Panc1 (cell line): ENCODE measurements at regions not wholly inside any gene's neighbourhood (a gene's known extent, or its start where the extent isn't known, plus 50 kb on each side); places are given as distances from the start of the nearest gene placed in this dataset.
"Not testable (repeated sequence)": the region's sequence is repeated elsewhere in the genome, so short reads cannot be mapped to it uniquely, and the experiment has no call there.

Source experiments
- ATAC-seq: fragments of 200-7000 bp; cut with Tn5 transposase; 2 replicates; pipeline ENCODE4 v1.9.1; 2020; ENCODE audit warnings: mild to moderate bottlenecking, moderate library complexity
- BruUV-seq: library from RNA; stranded (reverse); fragments of 400-500 nt; replicated peaks from 2 replicates; lab custom pipeline; 2021; lab: Mats Ljungman, UMichigan
- CTCF ChIA-PET: fragments of 300-600 bp; sonication (Branson Sonifier 250); formaldehyde crosslinking; loops from one replicate; lab custom pipeline; 2022; ENCODE audit warnings: antibody characterized with exemption; lab: Charles Lee
- POLR2A ChIA-PET: fragments of 300-600 bp; sonication (Branson Sonifier 250); formaldehyde crosslinking; loops from one replicate; lab custom pipeline; 2022; ENCODE audit warnings: antibody characterized with exemption; lab: Charles Lee
- DNase-seq: peaks from one replicate; pipeline ENCODE4 v3.0.0-alpha.2; 2010; ENCODE audit warnings: low read depth, low spot score
- H3K27ac ChIP-seq: 2 replicates; pipeline ENCODE4 v1.5.1; 2011; ENCODE audit warnings: mild to moderate bottlenecking, low read length, inconsistent platforms
- H3K27me3 ChIP-seq: fragments of 200-500 bp; sonication (Bioruptor generic); 2 replicates; pipeline ENCODE4 v1.6.0; 2014; ENCODE audit warnings: low read length, inconsistent platforms; ENCODE audit not compliant: control insufficient read depth, insufficient read depth
- H3K36me3 ChIP-seq: fragments of 200-500 bp; sonication (Bioruptor generic); 2 replicates; pipeline ENCODE4 v1.5.1; 2014; ENCODE audit warnings: inconsistent platforms, mild to moderate bottlenecking, low read length, moderate library complexity; ENCODE audit not compliant: control insufficient read depth, insufficient read depth
- H3K4me1 ChIP-seq: 2 replicates; pipeline ENCODE4 v1.5.1; 2011; ENCODE audit warnings: inconsistent platforms, mild to moderate bottlenecking, low read length, moderate library complexity; ENCODE audit not compliant: control insufficient read depth, insufficient read depth
- H3K4me3 ChIP-seq, 2 experiments: 2 replicates each; pipeline ENCODE4 v1.5.1; 2011 to 2012; ENCODE audit warnings: low read depth in 2 of 2, low read length in 2 of 2, mild to moderate bottlenecking in 2 of 2, inconsistent platforms in 1 of 2, moderate library complexity in 1 of 2
- H3K9me3 ChIP-seq: fragments of 200-500 bp; sonication (Bioruptor generic); 2 replicates; pipeline ENCODE4 v1.5.1; 2014; ENCODE audit warnings: low read depth, mild to moderate bottlenecking, inconsistent platforms, low read length, moderate library complexity; ENCODE audit not compliant: control insufficient read depth, insufficient read depth
- CTCF ChIP-seq: fragments of 450-650 bp; IDR thresholded peaks from 2 replicates; pipeline ENCODE4 v1.5.1; 2017; ENCODE audit warnings: mild to moderate bottlenecking
- POLR2AphosphoS5 ChIP-seq: IDR thresholded peaks from 2 replicates; pipeline ENCODE4 v1.6.1; 2012; ENCODE audit warnings: mild to moderate bottlenecking, low read depth, low read length, moderate library complexity
- REST ChIP-seq, 2 experiments: IDR thresholded peaks; 2 replicates each; pipeline ENCODE4 v1.6.1; 2011 to 2012; ENCODE audit warnings: low read depth in 2 of 2, control low read depth in 1 of 2, low read length in 1 of 2, mild to moderate bottlenecking in 1 of 2, moderate library complexity in 1 of 2; ENCODE audit not compliant: insufficient read depth in 1 of 2
- SIN3A ChIP-seq: IDR thresholded peaks from 2 replicates; pipeline ENCODE4 v1.6.1; 2012; ENCODE audit warnings: low read depth, mild to moderate bottlenecking, low read length, moderate library complexity, borderline replicate concordance; ENCODE audit not compliant: insufficient read depth
- TCF7L2 ChIP-seq: IDR thresholded peaks from 2 replicates; pipeline ENCODE4 v1.6.1; 2011; ENCODE audit warnings: mild to moderate bottlenecking, low read depth, low read length, inconsistent platforms
- in situ Hi-C: cut with HindIII; loops from 2 replicates; pipeline ENCODE4 v1.10.0; 2016; ENCODE audit warnings: low sequenced_read_pairs, low pct_unique_long_range_greater_than_20kb
- intact Hi-C: fragments of 100-400 bp; cut with micrococcal nuclease; formaldehyde crosslinking; loops from one replicate; pipeline ENCODE4 v1.10.0; 2022; ENCODE audit not compliant: unreplicated experiment

- POLR2A ChIA-PET, result interaction anchor here (0.6 kb wide), 1 partner anchor 1382 kb away, joined by 7 read pairs; no protein-coding TSS in a partner anchor
- H3K27me3 ChIP-seq, result not testable (repeated sequence)
Observed at GRCh38 chr7:5121256-5121655, 68.8 kb upstream of the WIPI2 start.

GRCh38 chr7:5131238-5131637 is 58.8 kb upstream of the WIPI2 start:
- ATAC-seq, DNase-seq, intact Hi-C loops, POLR2A ChIA-PET, H3K27ac ChIP-seq, H3K9me3 ChIP-seq, in situ Hi-C loops, H3K4me1 ChIP-seq, BruUV-seq, H3K36me3 ChIP-seq, H3K27me3 ChIP-seq, H3K4me3 ChIP-seq: not testable (repeated sequence)
- CTCF ChIA-PET, result interaction anchor here (0.7 kb wide), 1 partner anchor 22 kb away, joined by 4 read pairs; no protein-coding TSS in a partner anchor

More at GRCh38 chr7:5121256-5121655, 68.8 kb upstream of the WIPI2 start:
- H3K27ac ChIP-seq, H3K4me3 ChIP-seq, H3K36me3 ChIP-seq, ATAC-seq, H3K9me3 ChIP-seq, CTCF ChIA-PET, BruUV-seq, H3K4me1 ChIP-seq, DNase-seq, intact Hi-C loops, in situ Hi-C loops: not testable (repeated sequence)

GRCh38 chr7:5132539-5132938 is 57.5 kb upstream of the WIPI2 start:
- Histone ChIP-seq H3K4me1 (no peaks in the 10 kb centered on the region), H3K9me3 (no peaks in the 10 kb centered on the region), H3K27ac (no peak overlapping the region), H3K36me3 (no peaks in the 10 kb centered on the region), H3K4me3 (no peak overlapping the region), H3K27me3 (no peaks in the 10 kb centered on the region)
- ATAC-seq (no peak), DNase-seq (no peak)
- POLR2A ChIA-PET, result interaction anchor here (0.6 kb wide), 1 partner anchor 227 kb away, joined by 7 read pairs; no protein-coding TSS in a partner anchor
- BruUV-seq, result no TSS peak
- intact Hi-C loops, result no loop called here
- CTCF ChIA-PET, result no interaction called here
- in situ Hi-C loops, result no loop called here
- TF ChIP-seq CTCF (no peak), POLR2AphosphoS5 (no peak), TCF7L2 (no peak), SIN3A (no peak), REST (IDR thresholded peaks at IDR 0.05; ENCODE audit: insufficient read depth in 1 of 2, low read depth in 2 of 2, low read length in 1 of 2) (no peak)
